H9 (cell line): ENCODE measurements at regions not wholly inside any gene's neighbourhood (a gene's known extent, or its start where the extent isn't known, plus 50 kb on each side); places are given as distances from the start of the nearest gene placed in this dataset.

Experiments used
- DNase-seq: peaks from one replicate; pipeline ENCODE4 v3.0.0-alpha.2; 2017
- H2AFZ ChIP-seq: one replicate; pipeline ENCODE4 v1.6.1; 2013; ENCODE audit warnings: mild to moderate bottlenecking, low read length, control low read depth, moderate library complexity
- H2AK5ac ChIP-seq: 2 replicates; pipeline ENCODE4 v1.6.1; 2013; ENCODE audit warnings: low read length, control low read depth, mixed read lengths; ENCODE audit not compliant: insufficient read length
- H2BK120ac ChIP-seq: one replicate; pipeline ENCODE4 v1.6.1; 2013; ENCODE audit warnings: low read depth, mild to moderate bottlenecking, low read length, control low read depth, inconsistent platforms; ENCODE audit not compliant: poor library complexity, severe bottlenecking
- H2BK12ac ChIP-seq: 2 replicates; pipeline ENCODE4 v1.6.1; 2013; ENCODE audit warnings: low read length, control low read depth, mixed read lengths, low read depth; ENCODE audit not compliant: insufficient read length
- H2BK15ac ChIP-seq: 2 replicates; pipeline ENCODE4 v1.6.1; 2013; ENCODE audit warnings: low read depth, low read length, control low read depth
- H2BK20ac ChIP-seq: one replicate; pipeline ENCODE4 v1.6.1; 2013; ENCODE audit warnings: low read depth, mild to moderate bottlenecking, low read length, control low read depth, inconsistent platforms; ENCODE audit not compliant: poor library complexity, severe bottlenecking
- H2BK5ac ChIP-seq: 2 replicates; pipeline ENCODE4 v1.6.1; 2013; ENCODE audit warnings: low read length, control low read depth, mixed read lengths; ENCODE audit not compliant: insufficient read length
- H3K14ac ChIP-seq: 2 replicates; pipeline ENCODE4 v1.6.1; 2013; ENCODE audit warnings: low read length, control low read depth; ENCODE audit not compliant: insufficient read depth
- H3K18ac ChIP-seq: 2 replicates; pipeline ENCODE4 v1.6.1; 2013; ENCODE audit warnings: low read depth, mild to moderate bottlenecking, mixed read lengths, low read length, control low read depth; ENCODE audit not compliant: insufficient read length
- H3K23ac ChIP-seq: 2 replicates; pipeline ENCODE4 v1.6.1; 2013; ENCODE audit warnings: low read length, control low read depth, mixed read lengths, low read depth; ENCODE audit not compliant: insufficient read length
- H3K23me2 ChIP-seq: 2 replicates; pipeline ENCODE4 v1.6.1; 2013; ENCODE audit warnings: low read depth, mild to moderate bottlenecking, mixed read lengths, low read length, control low read depth; ENCODE audit not compliant: insufficient read length, poor library complexity, severe bottlenecking
- H3K27ac ChIP-seq: 2 replicates; pipeline ENCODE4 v1.5.1; 2013; ENCODE audit warnings: low read length, control low read depth, mixed read lengths, low read depth; ENCODE audit not compliant: insufficient read length
- H3K27me3 ChIP-seq: 2 replicates; pipeline ENCODE4 v1.6.1; 2013; ENCODE audit warnings: low read length, control low read depth, inconsistent platforms; ENCODE audit not compliant: insufficient read depth
- H3K4ac ChIP-seq: 2 replicates; pipeline ENCODE4 v1.6.1; 2013; ENCODE audit warnings: low read depth, mild to moderate bottlenecking, control low read depth, inconsistent platforms, low read length, moderate library complexity
- H3K4me1 ChIP-seq: 2 replicates; pipeline ENCODE4 v1.6.1; 2013; ENCODE audit warnings: low read length, control low read depth, inconsistent platforms; ENCODE audit not compliant: insufficient read depth
- H3K4me2 ChIP-seq: 2 replicates; pipeline ENCODE4 v1.6.1; 2013; ENCODE audit warnings: low read length, control low read depth, mixed read lengths; ENCODE audit not compliant: insufficient read length, insufficient read depth
- H3K56ac ChIP-seq: 2 replicates; pipeline ENCODE4 v1.6.1; 2013; ENCODE audit warnings: low read depth, mild to moderate bottlenecking, mixed read lengths, low read length, control low read depth; ENCODE audit not compliant: insufficient read length
- H3K79me1 ChIP-seq: 2 replicates; pipeline ENCODE4 v1.6.1; 2013; ENCODE audit warnings: low read depth, mild to moderate bottlenecking, moderate library complexity, low read length, control low read depth, inconsistent platforms; ENCODE audit not compliant: insufficient read depth, poor library complexity, severe bottlenecking
- H3K79me2 ChIP-seq: 2 replicates; pipeline ENCODE4 v1.6.1; 2013; ENCODE audit warnings: low read length, control low read depth, inconsistent platforms; ENCODE audit not compliant: insufficient read depth
- H3K9ac ChIP-seq: 2 replicates; pipeline ENCODE4 v1.6.1; 2013; ENCODE audit warnings: low read length, control low read depth, mixed read lengths; ENCODE audit not compliant: insufficient read length; ENCODE audit errors: extremely low read depth
- H3K9me3 ChIP-seq: one replicate; pipeline ENCODE4 v1.6.1; 2013; ENCODE audit warnings: low read depth, low read length, inconsistent platforms; ENCODE audit not compliant: control insufficient read depth
- H3T11ph ChIP-seq: one replicate; pipeline ENCODE4 v1.6.1; 2013; ENCODE audit warnings: mild to moderate bottlenecking, low read length, control low read depth, inconsistent platforms
- H4K20me1 ChIP-seq: one replicate; pipeline ENCODE4 v1.6.1; 2013; ENCODE audit not compliant: control insufficient read depth, insufficient read length, insufficient read depth
- H4K5ac ChIP-seq: 2 replicates; pipeline ENCODE4 v1.6.1; 2013; ENCODE audit warnings: low read depth, mild to moderate bottlenecking, mixed read lengths, low read length, control low read depth; ENCODE audit not compliant: insufficient read length
- H4K8ac ChIP-seq: replicated peaks from 2 replicates; pipeline ENCODE4 v1.6.1; 2013; ENCODE audit warnings: low read length, control low read depth, mixed read lengths, low read depth; ENCODE audit not compliant: insufficient read length
- H4K91ac ChIP-seq: 2 replicates; pipeline ENCODE4 v1.6.1; 2013; ENCODE audit warnings: low read depth, mild to moderate bottlenecking, moderate library complexity, mixed read lengths, low read length, control low read depth; ENCODE audit not compliant: insufficient read length
- H3K27ac Mint-ChIP-seq, 3 experiments: 2 replicates in 2 of 3; 3 replicates in 1 of 3; pipeline ENCODE4 v1.8.0; 2020 to 2021; ENCODE audit warnings: mixed read lengths in 3 of 3, mild to moderate bottlenecking in 1 of 3, moderate library complexity in 1 of 3
- H3K27me3 Mint-ChIP-seq: 2 replicates; pipeline ENCODE4 v1.8.0; 2021; ENCODE audit warnings: low read depth, mild to moderate bottlenecking, moderate library complexity, mixed read lengths
- H3K36me3 Mint-ChIP-seq, 3 experiments: 2 replicates in 2 of 3; 3 replicates in 1 of 3; pipeline ENCODE4 v1.8.0; 2020 to 2021; ENCODE audit warnings: low read depth in 3 of 3, mixed read lengths in 3 of 3; ENCODE audit not compliant: insufficient read depth in 1 of 3
- H3K4me1 Mint-ChIP-seq, 2 experiments: 2 replicates each; pipeline ENCODE4 v1.8.0; 2020; ENCODE audit warnings: mixed read lengths in 2 of 2
- H3K4me3 Mint-ChIP-seq, 2 experiments: 2 replicates in 1 of 2; 3 replicates in 1 of 2; pipeline ENCODE4 v1.8.0; 2020 to 2021; ENCODE audit warnings: mild to moderate bottlenecking in 2 of 2, mixed read lengths in 2 of 2, moderate library complexity in 1 of 2
- H3K9me3 Mint-ChIP-seq, 2 experiments: 2 replicates in 1 of 2; 3 replicates in 1 of 2; pipeline ENCODE4 v1.8.0; 2020; ENCODE audit warnings: mild to moderate bottlenecking in 2 of 2, mixed read lengths in 2 of 2, moderate library complexity in 1 of 2
- WGBS: extraction: QIAGEN DNeasy Blood & Tissue Kit; methylation state at CpG from one replicate; pipeline ENCODE4 v1.1.7; 2013; ENCODE audit warnings: missing lambda C conversion rate, low lambda C conversion rate, mixed read lengths; ENCODE audit not compliant: insufficient read length; ENCODE audit errors: extremely low coverage; 5-methylcytosine and 5-hydroxymethylcytosine counted together
- TF ChIP-seq, protein P1 (sequence below): fragments of 200-600 bp; sonication (generic); conservative IDR thresholded peaks from 3 replicates; pipeline ENCODE4 v1.8.0; 2021; ENCODE audit warnings: antibody characterized with exemption, mild to moderate bottlenecking

DNA sequence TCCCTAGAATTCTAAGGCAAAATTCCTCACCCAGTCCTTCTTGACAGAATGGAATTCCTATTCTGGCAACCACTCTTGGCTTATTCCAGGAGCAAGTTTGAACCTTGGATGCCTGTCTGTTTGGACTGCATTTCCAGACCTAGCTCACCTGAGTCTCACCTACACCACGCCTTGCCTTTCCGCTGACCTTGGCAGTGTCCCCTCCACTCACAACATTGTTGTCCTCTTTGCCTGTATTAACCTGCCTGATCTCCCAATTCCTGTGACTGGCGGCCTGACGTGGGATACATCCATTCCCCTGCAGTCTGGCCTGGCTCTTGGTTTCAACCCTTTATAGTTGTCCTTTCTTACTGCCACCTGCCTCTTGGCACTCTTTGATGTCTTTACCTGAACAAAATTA is 281.4 kb upstream of the SOX4 start:
- TF ChIP-seq, protein P1, sequence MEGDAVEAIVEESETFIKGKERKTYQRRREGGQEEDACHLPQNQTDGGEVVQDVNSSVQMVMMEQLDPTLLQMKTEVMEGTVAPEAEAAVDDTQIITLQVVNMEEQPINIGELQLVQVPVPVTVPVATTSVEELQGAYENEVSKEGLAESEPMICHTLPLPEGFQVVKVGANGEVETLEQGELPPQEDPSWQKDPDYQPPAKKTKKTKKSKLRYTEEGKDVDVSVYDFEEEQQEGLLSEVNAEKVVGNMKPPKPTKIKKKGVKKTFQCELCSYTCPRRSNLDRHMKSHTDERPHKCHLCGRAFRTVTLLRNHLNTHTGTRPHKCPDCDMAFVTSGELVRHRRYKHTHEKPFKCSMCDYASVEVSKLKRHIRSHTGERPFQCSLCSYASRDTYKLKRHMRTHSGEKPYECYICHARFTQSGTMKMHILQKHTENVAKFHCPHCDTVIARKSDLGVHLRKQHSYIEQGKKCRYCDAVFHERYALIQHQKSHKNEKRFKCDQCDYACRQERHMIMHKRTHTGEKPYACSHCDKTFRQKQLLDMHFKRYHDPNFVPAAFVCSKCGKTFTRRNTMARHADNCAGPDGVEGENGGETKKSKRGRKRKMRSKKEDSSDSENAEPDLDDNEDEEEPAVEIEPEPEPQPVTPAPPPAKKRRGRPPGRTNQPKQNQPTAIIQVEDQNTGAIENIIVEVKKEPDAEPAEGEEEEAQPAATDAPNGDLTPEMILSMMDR = no peak
- H3K27ac Mint-ChIP-seq = no peak overlapping the region; a peak in 1 of 7 replicates

More for the DNA sequence above, 281.4 kb upstream of the SOX4 start:
- Histone ChIP-seq H4K8ac (no peak overlapping the region), H2BK15ac (no peak overlapping the region), H3K79me2 (no peaks in the 10 kb centered on the region), H3K4me1 (peaks cover 2% of the 10 kb centered on the region; the same call in 1 of the 2 replicates), H2BK12ac (no peak overlapping the region), H2AFZ (no peak overlapping the region), H3K23me2 (no peaks in the 10 kb centered on the region), H3T11ph (no peak overlapping the region), H3K9ac (no peak overlapping the region), H3K27me3 (no peaks in the 10 kb centered on the region), H2BK120ac (no peak overlapping the region), H3K4ac (no peak overlapping the region), H2AK5ac (no peak overlapping the region), H2BK20ac (no peak overlapping the region), H3K56ac (no peak overlapping the region), H3K9me3 (no peaks in the 10 kb centered on the region), H3K23ac (no peak overlapping the region), H3K27ac (no peak overlapping the region), H3K18ac (no peak overlapping the region), H4K20me1 (no peaks in the 10 kb centered on the region), H3K4me2 (no peak overlapping the region), H4K91ac (no peak overlapping the region), H4K5ac (no peak overlapping the region), H3K79me1 (no peaks in the 10 kb centered on the region), H3K14ac (no peak overlapping the region), H2BK5ac (no peak overlapping the region)
- DNase-seq = no peak
- no peaks in the 10 kb centered on the region for H3K9me3 Mint-ChIP-seq
- H3K4me1 Mint-ChIP-seq = peaks cover 9 to 11% of the 10 kb centered on the region in 2 experiments
- H3K36me3 Mint-ChIP-seq = no peaks in the 10 kb centered on the region
- no CpG with 5 or more reads among the region's 4 CpGs for WGBS
- H3K27me3 Mint-ChIP-seq = no peaks in the 10 kb centered on the region; the same call in 1 of the 2 replicates
- no peak overlapping the region for H3K4me3 Mint-ChIP-seq
